Upper lobe of right lung (tissue), 1 donor: ENCODE measurements at regions not wholly inside any gene's neighbourhood (a gene's known extent, or its start where the extent isn't known, plus 50 kb on each side); places are given as distances from the start of the nearest gene placed in this dataset.
"Not testable (repeated sequence)": the region's sequence is repeated elsewhere in the genome, so short reads cannot be mapped to it uniquely, and the experiment has no call there.

Experiments used
- ATAC-seq: fragments of 200-7000 bp; cut with Tn5 transposase; one replicate; pipeline ENCODE4 v1.9.1; 2020; ENCODE audit warnings: mild to moderate bottlenecking, moderate library complexity
- DNase-seq: peaks from one replicate; pipeline ENCODE4 v3.0.0-alpha.2; 2020
- H3K27ac ChIP-seq: fragments of 200-600 bp; one replicate; pipeline ENCODE4 v1.8.0; 2022
- H3K27me3 ChIP-seq: fragments of 200-600 bp; one replicate; pipeline ENCODE4 v1.8.0; 2022; ENCODE audit warnings: mild to moderate bottlenecking
- H3K36me3 ChIP-seq: fragments of 200-600 bp; one replicate; pipeline ENCODE4 v1.8.0; 2022
- H3K4me1 ChIP-seq: fragments of 200-600 bp; one replicate; pipeline ENCODE4 v1.8.0; 2022
- H3K4me3 ChIP-seq: fragments of 200-600 bp; one replicate; pipeline ENCODE4 v1.8.0; 2022; ENCODE audit warnings: mild to moderate bottlenecking
- H3K9me3 ChIP-seq: fragments of 200-600 bp; one replicate; pipeline ENCODE4 v1.8.0; 2022
- intact Hi-C: fragments of 100-400 bp; cut with DNase I; formaldehyde crosslinking; loops from one replicate; pipeline ENCODE4 v1.11.0; 2022
- TF ChIP-seq, protein P1 (sequence below): fragments of 200-600 bp; IDR thresholded peaks from one replicate; pipeline ENCODE4 v1.8.0; 2022; ENCODE audit warnings: antibody characterized with exemption
- donor health status: DM: no; HTN: yes; CAD: no; lungs with severe emphysema.

DNA sequence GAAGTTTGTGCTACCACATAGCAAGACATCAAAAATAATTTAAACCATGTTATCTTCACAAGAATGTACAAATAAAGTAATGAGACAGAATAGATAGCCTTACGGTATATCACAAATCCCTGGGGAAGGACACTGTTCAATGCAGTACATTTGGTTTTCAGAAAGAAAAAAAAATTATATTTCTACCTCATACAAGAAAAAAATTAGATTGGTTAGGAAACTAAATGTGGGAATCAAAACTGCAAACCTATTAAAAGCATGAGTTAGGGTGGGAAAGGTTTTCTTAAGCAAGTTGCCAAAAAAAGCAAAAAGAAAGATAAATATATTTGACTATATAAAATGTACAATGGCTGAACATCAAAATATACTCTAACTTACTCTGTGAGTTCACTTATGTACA is 201.9 kb upstream of the NREP start:
- ATAC-seq (no peak), DNase-seq (no peak)
- Histone ChIP-seq H3K27me3 (no peaks in the 10 kb centered on the region), H3K4me1 (no peaks in the 10 kb centered on the region), H3K27ac (no peak overlapping the region), H3K4me3 (no peak overlapping the region), H3K9me3 (no peaks in the 10 kb centered on the region), H3K36me3 (no peaks in the 10 kb centered on the region)
- TF ChIP-seq, protein P1, sequence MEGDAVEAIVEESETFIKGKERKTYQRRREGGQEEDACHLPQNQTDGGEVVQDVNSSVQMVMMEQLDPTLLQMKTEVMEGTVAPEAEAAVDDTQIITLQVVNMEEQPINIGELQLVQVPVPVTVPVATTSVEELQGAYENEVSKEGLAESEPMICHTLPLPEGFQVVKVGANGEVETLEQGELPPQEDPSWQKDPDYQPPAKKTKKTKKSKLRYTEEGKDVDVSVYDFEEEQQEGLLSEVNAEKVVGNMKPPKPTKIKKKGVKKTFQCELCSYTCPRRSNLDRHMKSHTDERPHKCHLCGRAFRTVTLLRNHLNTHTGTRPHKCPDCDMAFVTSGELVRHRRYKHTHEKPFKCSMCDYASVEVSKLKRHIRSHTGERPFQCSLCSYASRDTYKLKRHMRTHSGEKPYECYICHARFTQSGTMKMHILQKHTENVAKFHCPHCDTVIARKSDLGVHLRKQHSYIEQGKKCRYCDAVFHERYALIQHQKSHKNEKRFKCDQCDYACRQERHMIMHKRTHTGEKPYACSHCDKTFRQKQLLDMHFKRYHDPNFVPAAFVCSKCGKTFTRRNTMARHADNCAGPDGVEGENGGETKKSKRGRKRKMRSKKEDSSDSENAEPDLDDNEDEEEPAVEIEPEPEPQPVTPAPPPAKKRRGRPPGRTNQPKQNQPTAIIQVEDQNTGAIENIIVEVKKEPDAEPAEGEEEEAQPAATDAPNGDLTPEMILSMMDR = no peak
- intact Hi-C loops = no loop called here

DNA sequence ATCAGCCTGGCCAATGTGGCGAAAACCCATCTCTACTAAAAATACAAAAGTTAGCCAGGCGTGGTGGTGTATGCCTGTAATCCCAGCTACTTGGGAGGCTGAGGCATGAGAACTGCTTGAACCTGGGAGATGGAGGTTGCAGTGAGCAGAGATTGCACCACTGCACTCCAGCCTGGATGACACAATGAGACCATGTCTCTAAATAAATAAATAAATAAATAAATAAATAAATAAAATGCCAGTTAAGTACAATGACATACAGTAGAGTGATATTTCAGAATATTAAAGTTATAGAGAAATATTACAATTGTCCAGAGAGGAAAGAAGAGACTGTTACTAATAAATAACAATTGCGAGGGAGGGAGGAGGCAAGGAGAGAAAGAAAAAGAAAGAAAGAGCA is 199.8 kb upstream of the NREP start:
- intact Hi-C loops, H3K27ac ChIP-seq, H3K4me3 ChIP-seq, DNase-seq, H3K27me3 ChIP-seq, ATAC-seq, H3K36me3 ChIP-seq, H3K9me3 ChIP-seq, H3K4me1 ChIP-seq: not testable (repeated sequence)

DNA sequence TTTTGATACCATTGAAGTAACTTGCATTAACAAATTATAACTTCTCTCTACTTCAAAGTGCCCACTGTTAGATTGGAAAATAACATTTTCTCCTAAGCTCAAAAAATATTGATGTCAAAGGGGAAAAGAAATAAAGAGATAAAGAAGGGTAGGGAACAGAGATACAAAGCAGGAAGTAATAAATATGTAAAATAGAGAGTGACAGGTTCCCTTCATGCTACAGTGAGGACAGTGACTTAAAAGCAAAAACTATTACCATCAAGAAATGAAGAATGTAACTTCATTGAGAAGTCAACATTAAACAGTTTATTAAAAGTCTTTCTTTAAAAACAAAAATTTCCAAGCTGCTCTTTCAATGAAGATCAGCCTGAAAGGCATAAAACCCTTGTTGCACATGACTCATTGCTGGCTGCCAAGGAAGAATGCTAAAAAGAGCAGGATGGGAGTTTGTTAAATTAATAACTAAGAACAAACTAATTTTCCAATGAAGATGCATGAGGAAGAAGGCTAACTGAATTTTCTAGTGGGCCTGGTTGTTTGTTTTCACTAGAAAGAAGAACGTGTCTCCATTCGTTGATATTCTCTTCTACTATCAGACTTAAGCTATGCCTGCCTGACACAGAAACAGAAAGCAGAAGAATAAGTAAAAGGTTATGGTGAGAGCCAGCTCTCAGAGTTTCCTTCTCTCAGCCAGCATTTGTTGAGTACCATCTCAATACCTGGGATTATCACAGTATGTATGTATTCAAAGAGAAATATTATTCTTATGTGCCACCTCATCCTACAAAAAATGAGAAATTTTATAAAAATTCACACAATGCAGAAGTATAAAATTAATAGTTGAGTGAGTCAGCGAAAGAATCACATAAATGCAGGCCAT is 197.8 kb upstream of the NREP start:
- TF ChIP-seq, protein P1 = no peak
- no peak overlapping the region for H3K4me3 ChIP-seq
- H3K36me3 ChIP-seq = no peaks in the 10 kb centered on the region
- no peaks in the 10 kb centered on the region for H3K4me1 ChIP-seq
- no peak overlapping the region for H3K27ac ChIP-seq
- no peaks in the 10 kb centered on the region for H3K9me3 ChIP-seq
- H3K27me3 ChIP-seq = no peaks in the 10 kb centered on the region
- intact Hi-C loops = no loop called here
- ATAC-seq (no peak), DNase-seq (no peak)

DNA sequence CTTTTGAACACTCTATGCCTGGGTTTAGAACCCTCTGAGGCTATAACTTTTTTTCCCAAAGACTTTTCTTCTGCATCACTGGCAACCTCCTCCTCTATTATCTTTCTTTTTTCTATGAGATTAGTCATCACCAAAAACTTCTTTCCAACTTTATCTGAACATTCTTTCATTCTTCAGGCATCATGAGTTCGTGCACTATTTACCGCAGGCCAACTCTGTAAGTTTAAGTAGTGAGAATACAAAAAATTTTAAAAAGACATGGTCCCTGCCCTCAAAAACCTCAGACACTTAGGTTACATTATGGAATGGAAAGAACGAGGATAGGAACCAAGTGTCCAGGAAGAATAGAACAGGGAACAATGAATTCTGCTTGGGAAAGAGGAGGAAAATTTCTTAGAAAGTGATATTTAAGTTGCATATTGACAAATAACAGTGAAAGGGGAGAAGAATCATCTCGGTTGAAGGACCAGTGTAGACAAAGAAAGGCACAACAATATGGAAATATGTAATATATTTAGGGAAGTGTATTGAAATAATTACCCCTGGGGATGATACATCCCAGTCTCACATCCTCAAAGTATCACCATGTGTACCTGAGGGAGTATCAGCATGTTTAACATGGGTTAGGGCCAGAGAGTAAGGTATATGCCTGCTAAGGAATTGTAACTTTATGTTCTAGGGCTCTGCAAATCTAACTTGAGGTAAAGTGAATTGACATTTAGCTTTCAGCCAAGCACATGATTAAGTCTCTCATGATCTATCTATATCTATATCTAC is 196.5 kb upstream of the NREP start:
- Histone ChIP-seq H3K27me3 (no peaks in the 10 kb centered on the region), H3K9me3 (no peaks in the 10 kb centered on the region), H3K27ac (no peak overlapping the region), H3K4me3 (no peak overlapping the region), H3K36me3 (no peaks in the 10 kb centered on the region), H3K4me1 (no peaks in the 10 kb centered on the region)
- no peak for DNase-seq
- intact Hi-C loops = no loop called here
- TF ChIP-seq, protein P1 = no peak
- no peak for ATAC-seq

DNA sequence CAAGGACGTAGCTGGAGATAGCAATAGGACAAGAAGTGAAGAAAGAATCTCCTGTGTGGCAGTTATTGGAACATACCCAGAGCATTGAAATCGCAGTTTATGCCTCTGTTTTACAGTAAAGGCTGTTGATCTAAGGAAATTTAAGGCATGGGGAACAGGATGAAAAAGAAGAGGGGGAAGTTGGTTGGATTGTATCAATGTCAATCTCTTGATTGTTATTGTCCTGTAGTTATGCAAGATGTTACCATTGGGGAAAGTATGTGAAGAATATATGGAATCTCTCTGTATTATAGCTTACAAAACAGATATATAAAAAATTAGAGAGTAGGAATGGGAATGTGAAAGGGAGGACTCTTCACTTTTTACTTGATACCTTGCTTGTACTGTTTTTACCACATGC is 195.6 kb upstream of the NREP start:
- TF ChIP-seq, protein P1 = no peak
- DNase-seq = no peak
- H3K36me3 ChIP-seq = no peaks in the 10 kb centered on the region
- no peaks in the 10 kb centered on the region for H3K27me3 ChIP-seq
- no peaks in the 10 kb centered on the region for H3K4me1 ChIP-seq
- H3K9me3 ChIP-seq = no peaks in the 10 kb centered on the region
- no peak overlapping the region for H3K4me3 ChIP-seq
- H3K27ac ChIP-seq = no peak overlapping the region
- ATAC-seq = no peak
- intact Hi-C loops = no loop called here

DNA sequence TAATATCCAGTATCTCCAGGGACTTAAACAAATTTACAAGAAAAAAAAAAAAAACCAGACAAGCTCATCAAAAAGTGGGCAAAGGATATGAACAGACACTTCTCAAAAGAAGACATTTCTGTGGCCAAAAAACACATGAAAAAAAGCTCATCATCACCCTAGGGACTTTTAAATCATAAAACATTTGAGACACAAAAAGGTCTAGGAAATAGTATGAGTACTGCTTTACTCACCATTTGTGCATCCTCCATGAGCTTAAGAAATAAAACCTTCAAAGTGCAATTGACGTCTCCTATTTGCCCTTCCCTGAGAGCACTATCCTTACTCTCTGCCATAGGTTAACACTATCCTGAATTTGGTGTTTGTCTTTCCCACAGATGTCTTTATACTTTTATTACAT is 193.7 kb upstream of the NREP start:
- DNase-seq (no peak), ATAC-seq (no peak)
- intact Hi-C loops = no loop called here
- TF ChIP-seq, protein P1 = no peak
- Histone ChIP-seq H3K27ac (no peak overlapping the region), H3K4me3 (no peak overlapping the region), H3K36me3 (no peaks in the 10 kb centered on the region), H3K9me3 (no peaks in the 10 kb centered on the region), H3K4me1 (no peaks in the 10 kb centered on the region), H3K27me3 (no peaks in the 10 kb centered on the region)
